ENCODE measurements at regions not wholly inside any gene's neighbourhood (a gene's known extent, or its start where the extent isn't known, plus 50 kb on each side); places are given as distances from the start of the nearest gene placed in this dataset.
"Not testable (repeated sequence)": the region's sequence is repeated elsewhere in the genome, so short reads cannot be mapped to it uniquely, and the experiment has no call there.

DNA sequence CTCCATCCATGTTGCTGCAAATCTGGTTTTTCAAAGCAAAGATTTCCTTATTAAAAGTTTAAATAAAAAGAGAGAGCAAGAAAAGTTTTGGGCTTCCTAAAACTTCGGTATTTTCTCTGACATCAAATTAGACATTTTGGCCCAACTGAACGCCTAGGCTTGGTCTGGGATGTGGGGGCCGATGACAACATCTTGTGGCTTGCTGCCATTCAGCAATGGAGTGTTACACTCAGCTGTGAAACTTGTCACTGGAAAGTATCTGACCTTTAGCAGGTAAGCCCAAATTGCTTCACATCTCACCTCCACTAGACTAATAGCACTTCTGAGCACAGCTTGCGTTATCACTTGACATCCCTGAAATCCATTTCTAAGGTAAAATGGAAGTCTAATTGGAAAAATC, 320.6 kb downstream of the GATA3 start:
- no peak for DNase-seq (ENCODE audit: low read depth in 2 of 2, low spot score in 1 of 2)

DNA sequence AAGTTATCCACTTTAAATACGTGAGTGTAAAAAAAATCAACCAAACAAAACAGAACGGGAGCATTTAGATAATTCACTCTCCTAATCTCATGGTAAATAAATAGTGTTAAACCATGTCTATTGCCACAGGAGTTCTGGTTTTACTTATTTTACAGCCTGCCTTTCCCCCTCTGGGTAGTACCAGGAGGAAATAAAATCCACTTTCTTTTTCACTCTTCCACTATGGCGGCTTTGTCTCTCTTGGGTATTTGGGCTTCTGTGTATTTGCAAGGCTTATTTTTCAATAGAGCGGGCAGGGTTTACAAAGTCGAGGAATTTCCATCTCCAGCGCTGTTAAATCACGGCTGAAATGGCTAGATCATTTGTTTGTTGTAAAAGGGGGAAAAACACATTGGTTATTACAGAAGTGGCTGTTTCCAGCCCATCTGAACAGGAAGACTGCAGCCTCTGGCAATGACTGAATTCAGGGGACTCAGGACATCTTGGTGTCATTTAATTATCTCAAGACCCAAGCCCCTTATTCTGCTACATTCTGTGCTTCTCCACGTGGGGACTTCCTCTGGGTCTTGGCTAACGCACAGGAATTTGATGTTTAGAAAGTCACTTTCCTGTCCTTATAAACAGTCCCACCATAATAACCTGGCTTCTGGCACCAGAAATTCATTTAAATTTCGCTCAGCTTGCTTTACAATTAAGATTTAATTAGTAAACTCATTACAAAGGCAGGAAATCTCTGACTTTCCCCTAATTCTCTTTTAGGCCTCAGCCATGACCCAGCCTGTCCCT, 323.9 kb downstream of the GATA3 start:
- no peak for DNase-seq (ENCODE audit: low read depth in 2 of 2, low spot score in 1 of 2)

DNA sequence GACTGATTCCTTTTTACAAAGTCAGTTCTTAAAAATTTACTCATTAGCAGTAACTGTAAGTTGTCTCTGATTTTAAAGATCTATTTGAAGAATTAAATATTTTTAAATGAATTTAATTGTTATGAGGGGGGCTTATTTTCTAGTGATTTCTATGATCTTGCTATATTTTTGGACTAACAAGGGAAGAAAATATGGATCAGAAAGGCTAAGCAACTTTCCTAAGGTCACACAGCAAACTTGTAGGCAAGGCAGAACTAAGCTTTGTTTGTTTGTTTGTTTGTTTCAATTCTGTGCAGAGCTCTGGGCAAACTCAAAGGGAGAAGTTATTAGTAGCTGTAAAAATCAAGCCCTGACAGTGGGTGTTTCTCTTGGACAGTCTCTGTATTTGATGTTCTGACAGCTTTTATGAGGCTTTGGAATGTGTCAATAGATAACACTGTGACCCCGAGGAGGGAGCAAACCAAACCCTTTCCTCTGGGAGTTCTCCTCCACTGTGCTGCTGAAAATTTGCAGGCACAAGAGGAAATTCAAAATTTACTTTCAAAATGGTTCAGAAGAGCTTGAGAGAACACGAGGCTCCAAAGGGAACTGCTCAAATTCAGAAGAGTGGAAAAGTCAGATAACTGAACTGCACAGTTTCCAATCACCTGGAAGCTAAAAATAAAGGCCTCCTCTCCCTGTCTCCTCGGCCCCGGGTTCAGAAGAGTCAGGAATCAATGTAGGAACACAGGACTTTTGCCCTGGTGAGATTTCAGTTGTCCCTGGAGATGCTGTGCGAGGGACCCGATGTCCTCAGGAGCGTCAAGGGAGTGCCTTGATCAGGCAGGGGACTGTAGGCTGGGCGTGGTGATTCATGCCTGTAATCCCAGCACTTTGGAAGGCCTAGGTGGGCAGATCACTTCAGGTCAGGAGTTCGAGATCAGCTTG, 325.7 kb downstream of the GATA3 start:
- no peak for DNase-seq (ENCODE audit: low read depth in 2 of 2, low spot score in 1 of 2)

DNA sequence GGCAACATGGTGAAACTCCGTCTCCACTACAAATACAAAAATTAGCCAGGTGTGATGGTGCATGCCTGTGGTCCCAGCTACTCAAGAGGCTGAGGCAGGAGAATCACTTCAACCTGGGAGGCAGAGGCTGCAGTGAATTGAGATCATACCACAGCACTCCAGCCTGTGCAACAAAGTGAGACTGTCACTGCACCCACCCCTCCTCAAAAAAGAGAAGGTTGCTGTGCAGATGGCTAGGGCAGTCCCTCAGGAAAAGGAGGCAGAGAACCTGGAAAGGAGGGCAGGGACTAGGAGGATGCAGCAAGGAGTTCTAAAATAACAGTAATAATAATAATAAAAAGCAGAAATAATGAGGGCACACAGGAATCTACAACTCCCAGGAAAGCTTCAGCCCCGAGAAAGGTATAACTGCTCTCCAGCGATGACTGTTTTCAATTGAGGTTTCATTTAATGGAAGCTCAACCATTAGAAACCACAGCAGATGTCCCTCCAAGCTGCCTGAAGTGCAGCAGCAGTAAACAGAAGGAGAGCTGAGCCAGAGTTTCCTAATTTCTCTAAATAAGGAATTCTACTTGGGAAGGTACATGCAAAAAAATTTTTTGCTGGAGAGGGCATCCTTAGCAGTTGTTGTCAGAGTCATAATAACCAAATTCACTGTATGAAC, 326.5 kb downstream of the GATA3 start:
- DNase-seq (ENCODE audit: low read depth in 2 of 2, low spot score in 1 of 2): no peak

DNA sequence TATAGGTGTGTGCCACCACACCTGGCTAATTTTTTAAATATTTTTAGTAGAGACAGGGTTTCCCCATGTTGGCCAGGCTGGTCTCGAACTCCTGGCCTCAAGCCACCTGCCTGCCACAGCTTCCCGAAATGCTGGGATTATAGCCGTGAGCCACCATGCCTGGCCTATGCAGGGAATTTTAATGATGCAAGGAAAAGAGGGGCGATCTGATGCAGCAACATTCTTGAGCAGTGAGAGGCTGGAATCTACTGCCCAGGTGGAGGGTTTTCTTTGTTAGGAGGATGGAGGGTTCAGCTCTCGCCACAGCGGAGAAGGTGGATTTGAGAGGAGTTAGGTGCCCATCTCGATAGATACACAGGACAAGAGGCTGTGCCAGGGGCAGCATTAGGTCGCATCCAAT, 332.3 kb downstream of the GATA3 start:
- no peak for DNase-seq (ENCODE audit: low read depth in 2 of 2, low spot score in 1 of 2)

DNA sequence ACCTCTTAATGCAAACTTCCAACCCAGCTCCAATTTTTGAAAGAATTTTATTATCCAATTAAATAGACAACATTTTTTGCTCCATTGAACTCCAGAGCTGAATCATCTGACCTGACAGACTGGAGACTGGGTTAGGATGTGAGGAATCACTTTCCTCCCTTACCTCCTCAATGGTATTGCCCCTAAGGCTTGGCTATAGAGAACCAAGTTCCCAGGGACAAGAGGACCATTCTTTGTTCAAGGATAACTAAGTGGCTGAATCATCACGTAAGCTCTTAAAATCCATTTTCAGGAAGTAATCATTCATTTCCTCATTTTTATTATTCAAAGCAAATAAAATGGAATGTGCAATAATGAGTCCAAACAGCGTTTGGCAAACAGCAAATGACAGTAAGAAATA, 335.1 kb downstream of the GATA3 start:
- no peak for DNase-seq (ENCODE audit: low read depth in 2 of 2, low spot score in 1 of 2)

DNA sequence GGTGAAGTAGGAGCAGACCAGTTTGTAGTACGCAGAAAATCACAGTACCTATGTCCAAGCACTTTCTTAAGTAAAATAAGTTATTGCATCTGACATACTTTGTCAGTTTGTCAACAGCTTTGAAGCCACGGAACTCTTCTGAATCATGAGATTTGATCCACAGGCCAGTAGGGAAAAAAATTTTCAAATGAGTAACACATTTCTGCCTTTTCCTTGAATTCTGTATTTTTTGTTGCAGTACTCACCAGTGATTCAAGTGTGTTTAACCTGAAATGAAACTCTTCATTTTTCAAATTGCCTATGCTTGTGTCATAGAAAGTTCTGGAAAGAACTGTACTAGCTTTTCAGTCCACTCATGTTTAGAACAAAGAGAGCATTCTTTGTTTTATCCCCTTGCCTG, 337.7 kb downstream of the GATA3 start:
- DNase-seq (ENCODE audit: low read depth in 2 of 2, low spot score in 1 of 2): no peak

DNA sequence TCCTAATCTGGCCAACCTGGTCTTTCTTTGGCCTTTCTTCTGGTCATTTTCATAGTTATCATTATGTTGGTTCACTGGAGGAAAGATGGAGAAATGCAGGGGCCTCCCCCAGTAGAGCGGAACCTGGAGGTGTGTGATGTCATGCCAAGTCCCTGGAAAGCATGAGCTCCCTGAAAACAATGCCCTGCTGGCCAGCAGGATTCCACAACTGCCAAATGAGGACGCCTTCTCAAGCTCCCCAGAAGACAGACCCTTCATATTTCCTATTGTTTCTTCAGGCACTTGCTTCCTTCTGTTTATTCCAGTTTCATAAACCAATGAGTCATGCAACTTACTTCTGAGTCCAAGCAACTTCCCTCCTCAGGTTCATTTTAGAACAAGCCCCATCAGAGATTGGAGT, 339.0 kb downstream of the GATA3 start:
- DNase-seq (ENCODE audit: low read depth in 2 of 2, low spot score in 1 of 2): no peak

DNA sequence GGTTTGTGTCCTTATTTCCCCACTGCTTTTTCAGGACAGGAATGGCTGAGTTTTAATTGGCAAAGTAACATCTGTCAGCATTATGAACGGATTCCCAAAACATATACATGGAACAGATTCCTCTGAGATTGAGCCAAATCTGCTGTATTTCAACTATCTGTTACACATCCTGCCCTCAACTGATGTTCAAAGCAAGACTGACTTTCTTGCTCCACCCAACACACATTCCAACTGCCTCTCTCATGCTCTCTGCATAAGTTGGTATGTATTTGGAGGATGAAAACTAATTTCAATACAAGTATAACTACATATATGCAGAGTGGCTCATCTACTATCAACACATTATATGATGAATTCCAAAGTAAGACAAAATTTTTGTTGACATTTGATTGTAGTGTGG, 342.2 kb downstream of the GATA3 start:
- no peak for DNase-seq (ENCODE audit: low read depth in 2 of 2, low spot score in 1 of 2)

DNA sequence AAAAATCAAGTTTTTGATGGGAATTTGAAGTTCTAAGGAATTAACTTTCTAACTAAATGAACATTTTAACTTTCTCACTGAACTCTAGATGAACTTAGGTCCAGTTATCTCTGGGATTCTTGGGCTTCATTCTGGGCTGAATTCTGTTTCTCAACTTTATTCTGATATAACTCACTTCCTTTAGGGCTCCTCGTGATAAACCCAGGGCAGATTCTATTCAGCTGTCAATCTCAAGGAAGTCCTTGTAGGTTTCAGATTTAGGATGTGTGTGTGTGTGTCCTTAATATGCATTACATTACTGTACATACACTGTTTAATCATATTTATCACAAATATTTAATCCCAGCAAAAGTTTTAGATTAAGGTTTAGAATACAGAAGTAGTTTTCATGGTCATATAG, 344.3 kb downstream of the GATA3 start:
- DNase-seq (ENCODE audit: low read depth in 2 of 2, low spot score in 1 of 2): no peak

DNA sequence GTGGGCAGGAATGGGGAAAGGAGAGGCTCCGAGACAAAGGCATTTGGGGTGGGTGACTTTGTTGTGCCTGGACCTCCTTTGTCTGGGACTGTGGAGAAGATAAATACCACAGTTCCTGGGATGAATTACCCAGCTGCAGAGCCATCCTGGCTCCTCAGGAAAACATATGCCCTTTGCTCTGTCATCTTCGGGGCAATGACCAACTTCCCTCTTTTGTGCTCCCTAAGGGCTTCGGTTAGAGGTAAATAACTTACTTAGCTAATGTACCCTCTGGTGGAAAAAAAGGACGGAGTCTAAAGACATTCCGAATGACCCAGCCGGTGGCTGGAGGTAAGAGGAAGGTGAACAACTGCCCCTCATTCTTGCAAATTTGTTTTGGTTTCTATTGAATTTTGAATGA, 345.7 kb downstream of the GATA3 start:
- no peak for DNase-seq (ENCODE audit: low read depth in 2 of 2, low spot score in 1 of 2)

DNA sequence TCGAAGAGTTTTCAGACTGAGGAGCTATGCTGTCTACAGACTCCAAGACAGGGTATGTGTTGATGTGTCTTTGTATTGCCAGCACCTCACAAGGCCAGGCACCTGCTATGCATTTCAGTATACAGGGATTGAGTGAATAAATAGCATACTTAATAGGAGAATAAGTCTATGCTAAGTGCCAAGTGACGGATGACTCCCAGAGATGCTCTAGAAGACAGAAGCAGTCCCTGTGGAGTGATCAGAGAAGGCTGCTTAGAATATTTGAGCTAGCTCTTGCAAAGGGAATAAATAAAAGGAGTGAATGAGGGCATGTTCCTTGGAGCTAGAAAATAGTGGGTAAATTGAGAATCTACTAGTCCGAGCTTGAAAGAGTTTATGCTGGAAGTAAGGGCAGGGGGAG, 346.4 kb downstream of the GATA3 start:
- no peak for DNase-seq (ENCODE audit: low read depth in 2 of 2, low spot score in 1 of 2)

DNA sequence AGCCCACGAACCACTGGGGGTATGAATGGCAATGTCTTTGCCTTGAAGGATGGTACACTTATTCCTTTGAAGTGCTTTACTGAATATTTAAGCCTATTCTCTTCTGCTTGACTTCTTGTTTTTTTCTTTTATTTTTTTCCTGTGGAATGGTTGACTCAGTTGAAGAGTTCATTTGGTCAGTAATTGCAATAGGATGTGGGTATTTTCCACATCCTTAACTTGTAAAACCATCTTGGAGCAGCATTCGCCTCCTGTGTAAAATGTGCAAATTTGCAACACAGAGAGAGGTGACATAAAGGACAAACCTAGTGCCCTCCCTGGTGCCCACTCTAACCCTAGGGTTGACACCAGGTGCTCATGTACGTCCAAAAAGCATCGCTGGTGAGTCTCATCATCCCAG, 347.0 kb downstream of the GATA3 start:
- no peak for DNase-seq (ENCODE audit: low read depth in 2 of 2, low spot score in 1 of 2)

DNA sequence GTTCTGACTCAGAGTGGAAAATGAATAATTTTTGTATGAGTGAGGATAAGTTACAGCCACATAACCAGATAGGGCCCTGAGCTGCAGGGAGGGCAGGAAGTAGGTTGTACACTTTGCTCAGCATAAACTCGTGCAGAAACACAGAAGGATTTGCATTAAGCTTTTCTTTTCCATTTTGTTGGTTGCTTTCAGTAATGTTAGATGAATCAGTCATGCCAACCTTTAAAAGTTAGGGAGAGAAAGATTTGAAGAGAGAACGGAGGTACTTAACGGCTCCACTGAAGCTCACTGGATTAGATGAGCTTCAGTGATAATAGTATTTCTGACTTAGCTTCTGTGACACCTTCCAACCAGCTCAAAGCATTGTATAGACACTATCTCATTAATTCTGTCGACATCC, 348.1 kb downstream of the GATA3 start:
- no peak for DNase-seq (ENCODE audit: low read depth in 2 of 2, low spot score in 1 of 2)

DNA sequence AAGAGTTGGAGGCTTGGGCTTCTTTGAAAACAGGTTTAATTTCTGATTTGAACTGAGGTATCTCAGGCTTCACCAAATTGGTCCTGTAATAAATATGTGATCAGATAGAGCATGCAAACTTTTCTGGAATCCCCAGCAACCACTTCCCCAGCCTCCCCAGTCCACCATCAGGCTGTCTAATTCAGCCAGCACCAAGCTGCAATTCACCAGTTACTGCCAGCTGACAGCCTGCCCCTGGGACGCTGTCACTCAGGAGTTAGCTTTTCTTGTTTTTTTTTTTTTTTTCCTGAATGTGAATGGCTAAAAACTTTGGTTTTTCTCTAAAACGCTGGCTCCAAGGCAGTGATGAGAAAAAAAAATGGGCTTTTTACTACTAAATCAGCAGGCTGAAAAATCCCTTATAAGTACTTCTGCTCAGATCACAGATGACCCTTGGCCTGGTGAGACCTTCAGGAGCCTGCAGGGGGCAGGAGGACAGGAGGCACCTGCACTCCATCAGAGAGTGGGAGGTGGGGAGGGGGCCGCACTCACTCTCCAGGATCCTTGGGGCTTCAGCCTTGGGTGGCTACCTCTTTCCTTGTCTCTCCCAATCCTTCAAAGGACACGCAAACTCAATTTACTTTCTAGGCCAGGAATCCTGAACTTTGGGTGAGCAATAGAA, 349.4 kb downstream of the GATA3 start:
- no peak for DNase-seq (ENCODE audit: low read depth in 2 of 2, low spot score in 1 of 2)

DNA sequence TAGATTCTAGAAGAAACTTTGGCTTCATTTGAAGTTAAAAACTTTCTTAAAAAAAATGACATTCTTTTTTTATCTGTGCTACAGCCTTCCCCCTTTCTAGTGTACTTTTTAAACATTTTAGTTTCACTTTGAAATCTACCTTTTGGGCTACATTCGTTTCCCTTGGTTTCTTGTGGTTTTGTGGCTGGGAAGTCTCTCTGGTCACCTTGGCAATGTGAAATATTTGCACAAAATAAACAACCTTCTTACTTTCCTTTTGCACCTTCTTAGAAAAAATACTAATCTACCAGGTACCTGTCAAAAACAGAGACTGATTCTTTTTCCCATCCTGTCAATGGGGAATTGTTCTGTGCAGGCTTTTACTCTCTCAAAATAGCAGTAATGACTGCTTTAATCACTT, 350.2 kb downstream of the GATA3 start:
- DNase-seq (ENCODE audit: low read depth in 2 of 2, low spot score in 1 of 2): no peak

DNA sequence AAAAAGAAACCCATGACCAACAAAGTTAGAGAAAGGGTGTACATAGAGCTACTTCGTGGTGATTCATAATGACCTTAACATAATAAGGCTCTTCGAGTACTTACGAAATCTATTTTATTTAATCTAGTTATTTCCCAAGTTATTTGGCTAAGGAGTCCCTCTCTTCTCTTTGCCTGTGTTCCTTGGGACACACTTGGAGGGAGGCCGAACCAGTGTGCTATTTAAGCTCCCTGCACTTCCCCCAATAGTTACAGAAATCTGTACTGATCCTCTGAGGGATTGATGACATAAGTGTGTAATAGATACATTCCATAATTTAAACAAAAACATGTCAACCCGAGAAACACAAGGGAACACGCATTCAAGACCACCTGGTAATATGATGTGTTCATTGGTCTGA, 351.1 kb downstream of the GATA3 start:
- DNase-seq (ENCODE audit: low read depth in 2 of 2, low spot score in 1 of 2): no peak

DNA sequence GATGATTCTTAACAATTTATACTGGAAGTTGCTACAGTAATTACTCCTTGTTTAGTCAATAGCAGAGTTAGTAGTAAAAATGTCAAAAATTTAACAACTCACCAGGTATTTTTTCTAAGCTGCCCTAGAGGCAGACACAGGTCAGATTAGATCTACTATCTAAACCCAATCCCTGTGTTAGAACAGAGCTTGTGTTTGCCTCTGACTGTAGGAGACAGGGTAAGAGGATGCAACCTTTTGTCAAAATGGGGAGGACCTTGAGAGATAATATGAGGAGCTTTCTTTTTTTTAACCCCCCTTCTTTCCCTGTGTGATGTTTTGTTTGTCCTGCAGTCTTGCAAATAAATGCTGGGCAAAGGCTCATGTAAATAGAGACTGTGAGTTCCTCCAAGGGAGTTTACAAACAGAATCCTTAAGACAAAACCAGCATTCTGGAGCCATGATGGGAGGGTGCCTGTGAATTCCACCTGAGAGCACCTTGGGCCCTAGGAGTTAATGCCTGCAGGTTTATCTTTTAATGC, 353.1 kb downstream of the GATA3 start:
- no peak for DNase-seq (ENCODE audit: low read depth in 2 of 2, low spot score in 1 of 2)

DNA sequence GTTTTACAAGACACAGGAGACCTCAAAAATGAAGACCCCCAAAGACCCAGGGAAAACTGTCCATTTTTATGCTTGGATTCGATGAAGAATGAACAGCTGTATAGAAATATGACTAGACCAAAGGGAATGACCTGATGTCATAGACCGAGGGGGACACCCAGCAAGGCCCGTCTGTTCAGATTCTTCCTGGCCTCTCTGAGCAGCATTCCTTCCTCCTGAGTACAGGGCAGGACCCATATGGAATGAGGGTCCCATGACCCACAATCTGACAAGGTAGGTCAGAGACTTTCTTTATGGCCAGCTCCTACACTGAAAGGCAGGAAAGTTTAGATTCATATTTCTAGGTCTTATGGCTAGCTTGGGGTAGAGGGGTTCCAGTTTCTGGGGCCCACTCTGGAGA, 356.0 kb downstream of the GATA3 start:
- no peak for DNase-seq (ENCODE audit: low read depth in 2 of 2, low spot score in 1 of 2)

DNA sequence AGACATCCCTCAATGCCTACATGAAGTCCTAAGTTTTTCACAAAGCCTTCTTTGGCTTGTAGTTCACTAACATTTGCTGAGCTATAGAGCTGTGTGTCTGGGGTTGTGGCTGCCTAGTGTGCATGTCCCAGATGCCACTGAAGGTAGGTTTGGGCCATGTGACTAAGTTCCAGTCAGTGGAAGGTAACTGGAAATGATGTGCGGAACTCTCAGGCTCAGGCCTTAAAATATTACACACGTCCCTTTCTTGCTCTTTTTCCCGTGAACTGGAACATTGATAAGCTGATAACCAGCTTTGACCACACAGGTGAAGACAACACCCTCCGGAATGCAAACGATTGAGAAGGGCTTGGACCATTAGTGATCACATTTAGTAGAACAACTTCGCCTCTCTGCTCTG, 358.1 kb downstream of the GATA3 start:
- DNase-seq (ENCODE audit: low read depth in 2 of 2, low spot score in 1 of 2): no peak

DNA sequence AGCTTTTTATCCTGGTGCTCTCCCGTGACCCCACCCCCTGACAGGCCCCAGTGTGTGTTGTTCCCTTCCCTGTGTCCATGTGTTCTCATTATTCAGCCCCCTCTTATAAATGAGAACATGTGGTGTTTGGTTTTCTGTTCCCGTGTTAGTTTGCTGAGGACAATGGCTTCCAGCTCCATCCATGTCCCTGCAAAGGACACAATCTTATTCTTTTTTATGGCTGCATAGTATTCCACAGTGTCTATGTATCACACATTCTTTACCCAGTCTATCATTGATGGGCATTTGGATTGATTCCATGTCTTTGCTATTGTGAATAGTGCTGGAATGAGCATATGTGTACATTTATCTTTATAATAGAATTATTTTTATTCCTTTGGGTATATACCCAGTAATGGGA, 360.5 kb downstream of the GATA3 start:
- not testable (repeated sequence) for DNase-seq (ENCODE audit: low read depth in 2 of 2, low spot score in 1 of 2)
